CD4-positive, alpha-beta T cell (primary cell): ENCODE measurements at regions not wholly inside any gene's neighbourhood (a gene's known extent, or its start where the extent isn't known, plus 50 kb on each side); places are given as distances from the start of the nearest gene placed in this dataset.

Source experiments
- ATAC-seq: fragments of 200-7000 bp; cut with Tn5 transposase; one replicate; pipeline ENCODE4 v1.10.0; 2022; ENCODE audit warnings: mild to moderate bottlenecking; ENCODE audit not compliant: poor library complexity
- CTCF ChIA-PET: fragments of 350-600 bp; sonication (Branson Sonifier 250); formaldehyde crosslinking; loops from one replicate; lab custom pipeline; 2021; ENCODE audit warnings: antibody characterized with exemption, inconsistent platforms; lab: Charles Lee
- POLR2A ChIA-PET: fragments of 350-600 bp; sonication (Branson Sonifier 250); formaldehyde crosslinking; loops from one replicate; lab custom pipeline; 2021; ENCODE audit warnings: antibody characterized with exemption, inconsistent platforms; lab: Charles Lee
- DNase-seq, 14 experiments: peaks; one replicate each; pipeline ENCODE4 v3.0.0-alpha.2; 2013 to 2020; ENCODE audit warnings: mixed read lengths in 2 of 14
- H3K27ac ChIP-seq, 2 donors: one replicate each; pipeline versions ENCODE4 v1.5.1 to v1.7.0; 2013; ENCODE audit warnings: low read length in 2 of 2, low read depth in 1 of 2, mild to moderate bottlenecking in 1 of 2
- H3K27me3 ChIP-seq, 2 experiments: 1 replicate in 1 of 2; 2 replicates in 1 of 2; pipeline versions ENCODE4 v1.6.1 to v1.7.0; 2013; ENCODE audit warnings: low read length in 2 of 2, control low read depth in 1 of 2, mild to moderate bottlenecking in 1 of 2, moderate library complexity in 1 of 2; ENCODE audit not compliant: insufficient read depth in 2 of 2, control insufficient read depth in 1 of 2
- H3K36me3 ChIP-seq: one replicate; pipeline ENCODE4 v1.6.1; 2013; ENCODE audit warnings: low read length, control low read depth; ENCODE audit not compliant: insufficient read depth
- H3K4me1 ChIP-seq: one replicate; pipeline ENCODE4 v1.6.1; 2013; ENCODE audit warnings: low read length, control low read depth; ENCODE audit not compliant: insufficient read depth
- H3K4me3 ChIP-seq: one replicate; pipeline ENCODE4 v1.5.1; 2013; ENCODE audit warnings: mild to moderate bottlenecking, low read length, moderate library complexity
- H3K9me3 ChIP-seq, 2 experiments: 1 replicate in 1 of 2; 2 replicates in 1 of 2; pipeline versions ENCODE4 v1.6.1 to v1.7.0; 2013; ENCODE audit warnings: low read length in 2 of 2, mild to moderate bottlenecking in 2 of 2, control low read depth in 1 of 2, moderate library complexity in 1 of 2; ENCODE audit not compliant: control insufficient read depth in 1 of 2, insufficient read depth in 1 of 2
- H3K27ac Mint-ChIP-seq: one replicate; pipeline ENCODE4 v1.8.0; 2020; ENCODE audit warnings: mixed read lengths
- H3K27me3 Mint-ChIP-seq: one replicate; pipeline ENCODE4 v1.8.0; 2021; ENCODE audit warnings: mixed read lengths
- H3K36me3 Mint-ChIP-seq: one replicate; pipeline ENCODE4 v1.8.0; 2021; ENCODE audit warnings: low read depth, mixed read lengths
- H3K4me1 Mint-ChIP-seq: one replicate; pipeline ENCODE4 v1.8.0; 2021; ENCODE audit warnings: low read depth, mixed read lengths
- H3K4me3 Mint-ChIP-seq: one replicate; pipeline ENCODE4 v1.8.0; 2020; ENCODE audit warnings: mild to moderate bottlenecking, mixed read lengths
- H3K9me3 Mint-ChIP-seq: one replicate; pipeline ENCODE4 v1.8.0; 2020; ENCODE audit warnings: mixed read lengths
- CTCF ChIP-seq: fragments of 200-600 bp; IDR thresholded peaks from one replicate; pipeline ENCODE4 v1.8.0; 2022; ENCODE audit warnings: antibody characterized with exemption, mild to moderate bottlenecking
- intact Hi-C, 2 experiments: fragments of 100-400 bp; cut with DNase I in 1 of 2; cut with micrococcal nuclease in 1 of 2; formaldehyde crosslinking; loops; one replicate each; pipeline versions ENCODE4 v1.15.1 to v1.9.0; 2023 to 2025; cut with DNase I, micrococcal nuclease

- Histone ChIP-seq H3K4me3 (no peak overlapping the region), H3K36me3 (no peaks in the 10 kb centered on the region), H3K27me3 (no peaks in the 10 kb centered on the region), H3K4me1 (no peaks in the 10 kb centered on the region), H3K9me3 (no peaks in the 10 kb centered on the region), H3K27ac (no peak overlapping the region)
- POLR2A ChIA-PET, result no interaction called here
- intact Hi-C loops, result no loop called here
- H3K4me3 Mint-ChIP-seq, result no peak overlapping the region
- H3K9me3 Mint-ChIP-seq, result no peaks in the 10 kb centered on the region
- no peak overlapping the region for H3K27ac Mint-ChIP-seq
- no peaks in the 10 kb centered on the region for H3K27me3 Mint-ChIP-seq
- CTCF ChIA-PET, result no interaction called here
- no peak for ATAC-seq
- no peaks in the 10 kb centered on the region for H3K36me3 Mint-ChIP-seq
- TF ChIP-seq CTCF, result no peak
- DNase-seq, result no peak
- H3K4me1 Mint-ChIP-seq, result no peaks in the 10 kb centered on the region
These were observed 102.4 kb upstream of the TBL1X start for GRCh38 chrX:9362363-9362928.

DNA sequence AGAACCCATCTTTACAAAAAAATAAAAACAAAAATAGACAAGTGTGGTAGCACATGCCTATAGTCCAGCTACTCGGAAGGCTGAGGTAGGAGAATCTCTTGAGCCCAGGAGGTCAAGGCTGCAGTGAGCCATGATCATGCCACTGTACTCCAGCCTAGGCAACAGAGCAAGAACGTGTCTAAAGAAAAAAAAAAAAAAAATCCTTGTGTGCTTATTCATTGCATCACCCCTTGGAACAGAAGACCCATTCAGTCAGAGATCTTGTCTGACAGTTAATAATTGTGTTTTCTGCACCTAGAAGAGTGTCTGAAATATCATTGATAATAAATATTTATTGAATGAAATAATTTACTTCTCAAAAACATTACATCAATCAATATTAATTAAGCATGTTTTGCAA lies 97.4 kb upstream of the TBL1X start:
- Histone ChIP-seq H3K27ac (no peak overlapping the region), H3K27me3 (no peaks in the 10 kb centered on the region), H3K4me1 (peaks cover 4% of the 10 kb centered on the region), H3K36me3 (no peaks in the 10 kb centered on the region), H3K4me3 (no peak overlapping the region), H3K9me3 (no peaks in the 10 kb centered on the region)
- Mint-ChIP-seq H3K36me3 (no peaks in the 10 kb centered on the region), H3K27ac (no peak overlapping the region), H3K4me3 (no peak overlapping the region), H3K9me3 (no peaks in the 10 kb centered on the region), H3K27me3 (no peaks in the 10 kb centered on the region), H3K4me1 (no peaks in the 10 kb centered on the region)
- TF ChIP-seq CTCF, result no peak
- intact Hi-C loops, result no loop called here
- no peak for DNase-seq
- ATAC-seq, result no peak
- CTCF ChIA-PET, result no interaction called here
- POLR2A ChIA-PET, result no interaction called here

DNA sequence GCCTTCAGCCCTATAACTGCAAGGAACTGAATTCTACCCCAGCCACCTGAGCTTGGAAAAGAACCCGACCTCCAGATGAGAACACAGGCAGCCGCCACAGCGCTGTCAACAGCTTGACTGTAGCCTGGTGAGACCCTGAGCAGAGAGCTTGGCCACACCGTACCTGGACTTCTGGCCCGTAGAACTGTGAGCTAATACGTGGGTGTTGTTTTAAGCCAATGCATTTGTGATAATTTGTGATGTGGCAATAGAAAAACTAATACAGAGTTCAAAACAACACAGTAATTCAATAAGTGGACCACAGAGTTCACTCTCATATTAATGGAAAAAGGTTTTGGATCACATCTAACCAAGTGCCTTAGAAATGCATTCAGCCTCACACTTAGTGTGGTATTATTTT lies 96.6 kb upstream of the TBL1X start:
- no peak for TF ChIP-seq CTCF
- no peak overlapping the region for H3K27ac ChIP-seq
- H3K4me1 ChIP-seq, result peaks cover 4% of the 10 kb centered on the region
- CTCF ChIA-PET, result no interaction called here
- Mint-ChIP-seq H3K4me3 (no peak overlapping the region), H3K27ac (no peak overlapping the region), H3K36me3 (no peaks in the 10 kb centered on the region), H3K4me1 (no peaks in the 10 kb centered on the region), H3K9me3 (no peaks in the 10 kb centered on the region), H3K27me3 (no peaks in the 10 kb centered on the region)
- no peak for ATAC-seq
- intact Hi-C loops, result no loop called here
- H3K4me3 ChIP-seq, result no peak overlapping the region
- no peaks in the 10 kb centered on the region for H3K9me3 ChIP-seq
- H3K27me3 ChIP-seq, result no peaks in the 10 kb centered on the region
- no peak for DNase-seq
- no peaks in the 10 kb centered on the region for H3K36me3 ChIP-seq
- POLR2A ChIA-PET, result no interaction called here
